Tibial nerve (tissue), 4 donors: ENCODE measurements at regions not wholly inside any gene's neighbourhood (a gene's known extent, or its start where the extent isn't known, plus 50 kb on each side); places are given as distances from the start of the nearest gene placed in this dataset.

ENCODE experiments used
- DNase-seq, 2 donors: peaks; one replicate each; pipeline ENCODE4 v3.0.0-alpha.2; 2019; ENCODE audit warnings: low spot score in 2 of 2
- H3K27ac ChIP-seq, 4 donors: fragments of 200-600 bp; sonication (generic) in 3 of 4; one replicate each; pipeline ENCODE4 v1.5.1; 2017 to 2019; ENCODE audit warnings: mild to moderate bottlenecking in 1 of 4
- H3K27me3 ChIP-seq, 2 donors: fragments of 200-600 bp; sonication (generic) in 1 of 2; one replicate each; pipeline versions ENCODE4 v1.5.1 to v1.6.0; 2017 to 2019
- H3K36me3 ChIP-seq, 3 donors: fragments of 200-600 bp; sonication (generic); one replicate each; pipeline ENCODE4 v1.5.1; 2018 to 2019
- H3K4me1 ChIP-seq, 4 donors: fragments of 200-600 bp; sonication (generic) in 3 of 4; one replicate each; pipeline ENCODE4 v1.5.1; 2017 to 2019
- H3K4me3 ChIP-seq, 4 donors: fragments of 200-600 bp; sonication (generic) in 3 of 4; one replicate each; pipeline ENCODE4 v1.5.1; 2017 to 2019; ENCODE audit warnings: mild to moderate bottlenecking in 1 of 4, moderate library complexity in 1 of 4
- H3K9me3 ChIP-seq, 4 donors: fragments of 200-600 bp; sonication (generic) in 3 of 4; one replicate each; pipeline ENCODE4 v1.5.1; 2017 to 2019
- CTCF ChIP-seq, 5 experiments: fragments of 200-600 bp in 3 of 5; fragments of 450-650 bp in 2 of 5; sonication (generic) in 3 of 5; IDR thresholded peaks; one replicate each; pipeline ENCODE4 v1.5.1; 2016 to 2019; ENCODE audit warnings: antibody characterized with exemption in 5 of 5, mild to moderate bottlenecking in 3 of 5, moderate library complexity in 2 of 5
- EP300 ChIP-seq, 2 donors: sonication (generic); formaldehyde crosslinking; IDR thresholded peaks; one replicate each; pipeline ENCODE4 v1.6.1; 2017; ENCODE audit warnings: antibody characterized with exemption in 2 of 2, mild to moderate bottlenecking in 1 of 2
- POLR2A ChIP-seq, 2 donors: fragments of 450-650 bp; IDR thresholded peaks; one replicate each; pipeline ENCODE4 v1.6.1; 2017; ENCODE audit warnings: antibody characterized with exemption in 2 of 2, mild to moderate bottlenecking in 2 of 2, moderate library complexity in 2 of 2
- WGBS, 2 donors: methylation state at CpG; one replicate each; pipeline ENCODE4 v1.1.5; 2018; 5-methylcytosine and 5-hydroxymethylcytosine counted together

DNA sequence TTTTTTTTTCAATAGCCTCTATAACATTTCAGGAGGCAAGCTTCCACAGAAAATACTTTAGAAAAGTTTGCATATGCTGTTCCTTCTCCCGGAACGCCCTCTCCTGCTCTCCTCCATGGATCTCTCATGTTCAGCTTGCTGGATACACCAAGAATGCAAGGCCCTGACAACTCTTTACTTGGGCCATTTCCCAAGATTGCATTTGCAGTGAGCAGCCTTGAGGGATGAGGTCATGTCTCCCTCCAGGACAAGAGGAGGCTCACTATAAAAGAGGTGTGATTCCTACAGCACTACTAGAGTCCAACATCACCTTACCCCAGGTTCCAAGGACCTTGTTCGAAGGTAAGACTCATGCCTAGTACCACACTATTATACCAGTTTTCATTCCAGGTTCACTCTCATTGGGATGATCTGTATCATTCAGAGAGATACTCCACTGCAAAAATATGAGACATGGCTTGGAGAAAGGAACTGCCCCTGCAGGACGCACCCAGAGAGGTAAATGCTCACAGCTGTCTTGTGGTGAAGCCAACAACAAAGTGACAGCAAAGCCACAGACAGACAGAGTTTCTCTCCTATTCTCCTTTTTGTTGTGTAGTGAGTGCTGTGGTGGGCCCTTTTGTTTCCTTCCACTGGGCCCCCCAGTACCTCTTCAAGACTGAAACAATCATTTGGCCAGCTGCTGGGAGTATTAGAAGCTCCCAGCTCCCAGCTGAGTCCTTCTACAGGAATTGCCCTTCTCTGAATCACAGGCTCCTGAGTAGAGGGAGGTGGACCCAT is 151.7 kb upstream of the ZNF366 start:
- WGBS, 2 donors: 93 to 95% methylated on average over 4 of the region's 4 CpGs
- H3K36me3 ChIP-seq: no peaks in the 10 kb centered on the region
- no peaks in the 10 kb centered on the region for H3K4me1 ChIP-seq
- no peak overlapping the region for H3K4me3 ChIP-seq
- no peak for DNase-seq
- TF ChIP-seq POLR2A (IDR thresholded peaks at IDR 0.05) (no peak), CTCF (IDR thresholded peaks at IDR 0.05) (no peak), EP300 (IDR thresholded peaks at IDR 0.05) (no peak)
- no peaks in the 10 kb centered on the region for H3K27me3 ChIP-seq
- no peaks in the 10 kb centered on the region for H3K9me3 ChIP-seq
- H3K27ac ChIP-seq: no peak overlapping the region

- DNase-seq: no peak
These were observed 151.0 kb upstream of the ZNF366 start for GRCh38 chr5:72658161-72658560.

GRCh38 chr5:72656756-72657513 is 149.7 kb upstream of the ZNF366 start:
- Histone ChIP-seq H3K9me3 (no peaks in the 10 kb centered on the region), H3K4me1 (no peaks in the 10 kb centered on the region), H3K36me3 (no peaks in the 10 kb centered on the region), H3K4me3 (no peak overlapping the region), H3K27ac (no peak overlapping the region), H3K27me3 (no peaks in the 10 kb centered on the region)
- TF ChIP-seq EP300 (IDR thresholded peaks at IDR 0.05) (no peak), POLR2A (IDR thresholded peaks at IDR 0.05) (no peak), CTCF (IDR thresholded peaks at IDR 0.05) (no peak)
- 94 to 98% methylated on average over 2 of the region's 2 CpGs for WGBS, 2 donors
- DNase-seq: no peak

More at GRCh38 chr5:72658161-72658560, 151.0 kb upstream of the ZNF366 start:
- H3K9me3 ChIP-seq: no peaks in the 10 kb centered on the region
- H3K36me3 ChIP-seq: no peaks in the 10 kb centered on the region
- no peak overlapping the region for H3K4me3 ChIP-seq
- H3K27me3 ChIP-seq: no peaks in the 10 kb centered on the region
- no peak overlapping the region for H3K27ac ChIP-seq
- TF ChIP-seq POLR2A (IDR thresholded peaks at IDR 0.05) (no peak), CTCF (IDR thresholded peaks at IDR 0.05) (no peak), EP300 (IDR thresholded peaks at IDR 0.05) (no peak)
- no peaks in the 10 kb centered on the region for H3K4me1 ChIP-seq
- 94 to 98% methylated on average over 3 of the region's 3 CpGs for WGBS, 2 donors

GRCh38 chr5:72656331-72656730 is 149.1 kb upstream of the ZNF366 start:
- Histone ChIP-seq H3K36me3 (no peaks in the 10 kb centered on the region), H3K27me3 (no peaks in the 10 kb centered on the region), H3K4me1 (no peaks in the 10 kb centered on the region), H3K4me3 (no peak overlapping the region), H3K9me3 (no peaks in the 10 kb centered on the region), H3K27ac (no peak overlapping the region)
- DNase-seq: no peak
- 90 to 95% methylated on average over 4 of the region's 4 CpGs for WGBS, 2 donors
- TF ChIP-seq POLR2A (IDR thresholded peaks at IDR 0.05) (no peak), EP300 (IDR thresholded peaks at IDR 0.05) (no peak), CTCF (IDR thresholded peaks at IDR 0.05) (no peak)

DNA sequence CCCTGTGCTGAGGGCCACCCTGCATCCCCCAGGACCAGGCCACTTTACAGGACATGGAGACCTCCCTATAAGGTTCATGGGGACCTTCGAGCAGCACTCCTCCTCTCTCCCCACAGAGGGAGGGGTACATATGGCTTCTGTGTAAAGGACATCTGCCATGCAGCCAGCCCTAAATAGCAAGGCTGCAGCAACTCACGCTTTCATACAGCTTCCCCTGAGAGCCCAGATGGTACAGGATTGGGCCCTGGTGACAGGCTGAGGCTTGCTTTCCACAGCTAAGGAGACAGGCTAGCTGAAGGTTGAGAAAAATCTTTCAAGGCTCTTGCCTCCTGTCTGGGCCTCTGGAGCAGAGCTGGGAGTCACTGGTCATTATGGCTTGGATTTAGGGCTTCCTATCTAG is 147.0 kb upstream of the ZNF366 start:
- H3K27me3 ChIP-seq: no peaks in the 10 kb centered on the region
- no peaks in the 10 kb centered on the region for H3K9me3 ChIP-seq
- H3K4me1 ChIP-seq: no peaks in the 10 kb centered on the region
- DNase-seq: no peak
- no peak for TF ChIP-seq POLR2A (IDR thresholded peaks at IDR 0.05)
- TF ChIP-seq EP300 (IDR thresholded peaks at IDR 0.05): no peak
- TF ChIP-seq CTCF (IDR thresholded peaks at IDR 0.05): no peak
- H3K4me3 ChIP-seq: no peak overlapping the region
- H3K27ac ChIP-seq: no peak overlapping the region
- WGBS, 2 donors: 71 to 81% methylated on average over 2 of the region's 2 CpGs
- H3K36me3 ChIP-seq: no peaks in the 10 kb centered on the region
